Stimulated activated CD8-positive, alpha-beta memory T cell treated with anti-CD3 and anti-CD28 coated beads, Interleukin-7, amount 100 ng/mL, for 4 hours (primary cell): ENCODE measurements at regions not wholly inside any gene's neighbourhood (a gene's known extent, or its start where the extent isn't known, plus 50 kb on each side); places are given as distances from the start of the nearest gene placed in this dataset.

Experiments used
- DNase-seq, 2 donors: peaks; one replicate each; pipeline ENCODE4 v3.0.0-alpha.2; 2020; ENCODE audit warnings: low read depth in 2 of 2

DNA sequence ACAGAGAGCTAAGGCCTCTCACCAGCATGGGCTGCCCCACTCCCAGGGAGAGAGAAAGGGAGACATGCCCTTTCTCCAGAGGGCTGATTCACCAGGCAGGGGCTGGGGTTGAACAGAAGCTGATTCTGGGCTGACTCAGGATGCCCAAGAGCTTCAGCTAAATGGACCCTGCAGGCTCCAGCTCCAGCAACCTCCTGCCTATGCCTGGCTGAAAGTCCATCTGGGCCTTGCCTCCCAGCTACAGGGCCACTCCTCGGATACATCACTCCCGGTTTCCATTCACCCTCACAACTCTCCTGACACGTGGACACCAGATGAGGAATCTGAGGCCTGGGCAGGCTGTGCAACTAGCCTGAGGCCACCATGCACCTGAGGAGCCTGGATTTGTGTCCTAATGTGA, 215.5 kb downstream of the BUD13 start:
- no peak for DNase-seq

DNA sequence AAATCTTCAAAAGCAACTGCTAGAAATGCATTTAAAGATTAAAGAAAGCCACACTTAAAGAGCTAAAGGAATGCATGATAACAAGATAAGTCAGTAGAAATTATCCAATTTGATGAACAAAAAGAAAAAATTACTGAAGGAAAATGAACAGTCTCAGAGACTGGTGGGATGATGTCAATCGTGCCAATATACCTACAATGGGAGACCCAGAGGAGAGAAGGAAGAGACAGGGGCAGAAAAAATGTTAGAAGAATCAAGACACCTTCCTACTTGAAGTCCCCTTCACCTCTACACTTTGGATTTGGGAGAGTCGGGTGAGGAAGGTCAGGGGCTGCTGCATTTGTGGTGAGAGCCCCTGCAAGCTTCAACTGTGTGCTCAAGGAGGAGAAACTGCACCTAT, 216.3 kb downstream of the BUD13 start:
- DNase-seq = no peak

DNA sequence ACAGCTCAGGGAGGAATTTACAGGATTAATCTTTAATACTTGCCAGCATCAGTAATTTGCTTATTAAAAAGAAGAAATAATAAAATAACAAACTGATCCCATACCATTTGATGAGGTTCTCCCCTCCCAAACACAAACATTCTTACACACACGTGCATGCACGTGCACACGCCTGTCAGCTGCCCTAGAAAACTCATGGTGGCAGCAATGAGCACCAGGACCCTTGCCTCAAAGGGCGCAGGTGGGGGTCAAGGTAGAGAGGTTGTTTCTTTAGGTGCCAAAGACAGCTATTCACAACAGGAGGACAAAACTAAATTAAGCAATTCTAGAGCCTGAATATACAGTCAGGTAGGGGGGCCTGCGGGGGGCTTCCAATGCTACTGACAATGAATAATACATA, 219.3 kb downstream of the BUD13 start:
- DNase-seq = no peak

DNA sequence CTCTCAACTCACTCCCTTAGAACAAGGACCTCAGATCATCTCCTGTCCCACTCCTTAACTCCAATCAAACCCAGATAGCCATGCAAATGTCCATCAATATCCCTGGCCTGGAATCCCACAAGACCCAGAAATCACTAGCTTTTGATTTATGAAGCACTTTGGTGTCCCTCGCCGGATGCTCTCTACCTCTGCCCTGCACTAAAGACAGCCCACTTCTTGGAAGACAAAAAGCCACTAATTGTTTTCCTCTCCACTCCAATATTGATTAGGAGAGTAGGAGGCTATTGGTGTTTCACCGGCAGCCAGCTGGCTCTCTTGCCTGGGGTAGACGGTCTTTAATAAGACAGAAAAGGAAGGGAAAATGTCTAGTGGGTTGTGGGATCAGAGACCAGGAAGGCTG, 221.2 kb downstream of the BUD13 start:
- DNase-seq = no peak

DNA sequence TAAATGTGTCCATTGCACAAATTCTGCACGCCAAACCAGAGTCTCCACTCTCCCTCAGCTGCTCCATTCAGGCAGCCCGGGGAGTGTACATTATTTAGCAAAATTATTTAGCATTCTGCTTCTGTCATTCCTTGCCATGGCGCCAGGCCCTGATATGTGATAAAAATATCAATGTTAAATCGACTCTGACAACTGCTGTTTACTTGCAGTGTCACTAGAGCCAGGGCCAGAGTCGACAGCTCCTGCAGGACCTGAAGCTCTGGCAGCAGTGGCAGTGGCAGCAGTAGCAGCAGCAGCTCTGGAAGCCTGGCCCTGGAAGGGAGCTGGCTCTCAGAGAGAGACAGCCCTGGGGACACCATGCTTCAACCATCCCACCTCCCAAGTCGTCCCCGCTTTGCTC, 224.5 kb downstream of the BUD13 start:
- DNase-seq = no peak

DNA sequence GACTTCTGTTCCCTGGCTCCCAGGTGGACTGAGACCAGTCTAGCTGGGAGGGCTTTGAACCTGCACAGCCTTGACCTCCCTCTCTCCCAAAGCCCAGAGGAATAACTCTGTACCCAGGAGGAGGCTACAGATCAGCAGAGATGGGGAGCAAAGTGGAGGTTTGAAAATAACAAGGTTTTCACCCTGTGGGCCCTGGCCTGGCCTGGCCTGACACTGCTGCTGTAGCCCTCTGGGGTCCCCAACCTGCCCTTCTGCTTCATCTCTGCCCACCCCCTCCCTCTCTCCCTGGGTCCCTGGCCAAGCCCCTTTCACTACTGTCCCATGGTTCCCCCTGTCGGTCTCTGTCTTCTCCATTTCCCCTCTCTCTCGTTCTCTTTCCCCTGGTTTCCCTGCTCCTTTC, 225.2 kb downstream of the BUD13 start:
- DNase-seq = no peak

DNA sequence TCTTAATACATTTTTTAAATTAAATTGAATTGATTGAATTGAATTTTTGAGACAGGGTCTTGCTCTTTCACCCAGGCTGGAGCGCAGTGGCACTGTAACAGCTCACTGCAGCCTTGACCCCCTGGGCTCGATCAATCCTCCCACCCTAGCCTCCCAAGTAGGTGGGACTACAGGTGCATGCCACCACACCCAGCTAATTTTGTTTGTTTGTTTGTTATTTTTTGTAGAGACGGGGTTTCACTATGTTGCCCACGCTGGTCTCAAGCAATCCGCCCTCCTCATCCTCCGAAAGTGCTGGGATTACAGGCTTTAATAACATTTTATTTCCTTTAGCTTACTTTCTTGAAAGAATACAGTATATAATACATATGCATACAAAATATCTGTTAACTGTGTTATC, 226.9 kb downstream of the BUD13 start:
- no peak for DNase-seq

DNA sequence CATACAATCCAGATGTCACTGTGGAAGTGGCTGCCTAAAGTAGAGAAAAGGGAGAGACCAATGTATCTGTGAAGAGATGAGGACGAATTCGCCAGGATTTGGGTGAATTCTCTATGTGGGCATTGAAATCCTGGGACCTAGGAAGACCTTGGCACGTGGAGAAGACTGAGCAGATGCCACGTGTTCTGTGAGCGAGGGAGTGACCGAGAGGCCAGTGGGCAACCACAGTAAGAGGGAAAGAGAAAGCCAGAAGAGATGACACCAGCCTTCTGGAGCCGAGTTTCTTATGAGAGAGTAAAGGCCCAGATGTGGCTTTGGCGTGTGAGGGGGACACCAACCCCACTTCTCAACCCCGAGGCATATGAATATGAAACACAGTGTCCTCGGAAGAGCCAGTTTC, 228.1 kb downstream of the BUD13 start:
- DNase-seq = no peak

DNA sequence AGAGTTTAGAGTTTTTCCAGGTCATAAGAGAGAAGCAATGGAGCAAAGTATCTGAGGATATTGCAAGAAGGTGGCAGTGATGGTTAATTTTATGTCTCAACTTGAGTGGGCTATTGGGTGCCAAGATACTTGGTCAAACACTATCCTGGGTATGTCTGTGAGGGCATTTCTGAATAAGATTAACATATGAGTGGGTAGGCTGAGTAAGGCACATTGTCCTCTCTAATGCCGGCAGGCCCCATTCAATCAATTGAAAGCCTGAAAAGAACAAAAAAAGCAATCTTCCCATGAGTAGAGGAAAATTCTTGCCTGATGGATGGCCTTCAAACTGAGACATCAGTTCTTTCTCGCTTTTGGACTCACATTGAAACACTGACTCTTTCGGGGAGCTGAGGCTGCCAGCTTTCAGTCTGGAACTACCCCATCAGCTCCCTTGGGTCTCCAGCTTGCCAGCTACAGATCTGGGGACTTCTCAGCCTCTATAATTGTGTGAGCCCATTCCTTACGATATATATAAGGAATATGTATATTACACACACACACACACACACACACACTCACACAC, 228.8 kb downstream of the BUD13 start:
- no peak for DNase-seq

DNA sequence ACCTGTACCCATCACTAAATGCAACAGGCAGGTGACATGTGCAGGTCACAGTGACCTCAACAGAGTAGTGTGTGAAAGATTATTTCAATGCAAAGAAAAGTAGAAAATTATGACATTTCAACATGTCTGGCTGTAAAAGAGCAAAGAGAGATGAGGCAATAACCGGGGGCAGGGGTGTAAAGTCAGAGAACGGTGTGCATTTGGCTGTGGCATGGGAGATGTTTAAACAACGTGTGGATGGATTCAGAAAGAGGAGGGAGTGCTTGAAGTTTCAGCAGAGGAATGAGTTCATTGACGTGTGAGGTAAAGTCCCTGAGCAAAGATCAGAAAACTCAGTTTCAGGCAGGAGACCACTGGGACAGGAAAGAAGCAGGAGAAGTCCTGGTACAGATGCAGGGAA, 229.7 kb downstream of the BUD13 start:
- DNase-seq = no peak

DNA sequence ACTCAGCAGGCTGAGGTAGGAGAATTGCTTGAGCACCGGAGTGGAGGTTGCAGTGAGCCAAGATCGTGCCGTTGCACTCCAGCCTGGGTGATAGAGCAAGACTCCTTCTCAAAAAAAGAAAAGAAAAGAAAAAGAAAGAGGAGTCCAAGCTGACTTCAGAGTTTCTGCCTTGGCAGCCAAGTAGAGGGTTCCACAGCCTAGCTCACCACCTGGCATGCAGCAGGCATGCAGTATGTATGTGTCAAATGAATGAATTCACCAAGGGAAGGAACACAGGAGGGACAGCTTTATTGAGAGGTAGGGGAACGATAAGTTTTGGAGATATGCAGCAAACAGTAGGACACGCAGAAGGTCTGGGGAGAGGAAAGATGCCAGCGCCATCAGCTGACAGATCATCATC, 230.4 kb downstream of the BUD13 start:
- no peak for DNase-seq

DNA sequence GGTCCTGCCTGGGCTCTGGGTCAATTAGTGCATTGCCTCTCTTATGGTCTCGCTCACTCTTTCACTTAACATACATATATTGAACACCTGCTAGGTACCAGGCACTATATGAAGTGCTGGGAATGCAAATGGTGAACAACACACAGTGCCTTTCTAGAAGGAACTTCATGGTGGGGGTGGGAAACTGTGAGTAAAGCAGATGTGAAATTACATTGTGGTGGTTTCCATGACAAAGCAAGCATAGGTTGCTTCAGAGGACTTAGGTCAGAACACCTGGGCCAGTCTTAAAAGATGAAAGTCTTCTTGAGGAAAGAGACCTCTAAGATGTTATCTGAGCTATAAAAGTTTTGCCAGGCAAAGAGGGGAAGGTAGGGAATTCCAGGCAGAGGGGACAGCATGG, 231.3 kb downstream of the BUD13 start:
- no peak for DNase-seq

DNA sequence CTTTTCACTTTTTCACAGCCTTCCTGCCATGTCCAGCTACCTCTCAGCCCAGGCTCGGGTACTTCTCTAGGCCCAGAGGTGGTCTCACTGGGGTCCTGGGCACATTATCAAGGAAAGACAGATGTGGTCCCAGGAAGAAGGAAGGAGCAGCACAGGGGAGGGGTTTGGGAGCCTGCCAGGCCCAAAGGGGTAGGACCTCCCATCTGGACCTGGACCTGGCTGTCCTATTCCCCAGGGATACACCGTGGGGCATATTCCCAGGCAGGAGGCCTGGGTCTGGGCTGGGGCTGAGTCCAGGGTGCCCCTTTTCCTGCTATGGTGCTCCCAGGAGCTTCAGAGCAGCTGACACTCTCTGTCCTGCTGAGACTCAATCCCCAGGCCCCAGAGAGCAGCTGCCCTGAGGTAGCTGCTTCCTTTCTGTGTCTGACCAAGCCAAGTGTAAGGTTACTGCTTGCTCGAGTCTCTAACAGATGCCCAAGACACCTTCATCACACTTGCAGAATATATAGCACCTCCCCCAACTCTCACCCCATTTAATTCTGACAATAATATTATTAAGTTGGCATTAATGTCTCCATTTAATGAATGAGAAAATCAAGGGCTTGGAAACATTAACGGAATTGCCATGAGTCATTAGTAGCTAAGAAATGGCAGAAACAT, 232.0 kb downstream of the BUD13 start:
- DNase-seq = no peak

DNA sequence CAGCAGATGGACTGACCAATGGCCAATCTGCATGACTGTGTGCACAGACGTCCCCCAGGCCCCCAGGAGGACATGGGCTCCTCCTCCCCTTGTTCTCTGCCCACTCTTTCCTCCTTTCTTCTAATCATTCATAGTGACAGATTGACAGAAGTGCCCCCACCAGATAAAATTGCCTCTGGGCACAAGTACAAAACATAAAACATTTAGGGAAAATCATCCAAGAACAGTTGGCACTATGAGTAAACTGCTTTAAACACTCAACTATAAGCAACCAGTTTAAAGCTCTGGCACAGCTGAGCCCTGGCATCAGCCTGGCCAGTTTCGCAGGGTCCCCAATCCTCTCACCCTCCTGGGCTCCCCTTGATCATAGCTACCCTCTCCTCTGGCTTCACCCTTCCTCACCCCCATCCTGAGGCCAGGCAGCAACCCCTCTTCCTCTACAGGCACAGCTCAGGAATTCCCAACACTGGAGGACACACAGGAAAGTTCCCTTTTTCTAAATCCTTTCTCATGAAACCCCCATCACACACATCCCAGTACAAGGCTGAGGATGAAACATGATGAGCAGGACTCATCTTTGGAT, 232.9 kb downstream of the BUD13 start:
- no peak for DNase-seq

DNA sequence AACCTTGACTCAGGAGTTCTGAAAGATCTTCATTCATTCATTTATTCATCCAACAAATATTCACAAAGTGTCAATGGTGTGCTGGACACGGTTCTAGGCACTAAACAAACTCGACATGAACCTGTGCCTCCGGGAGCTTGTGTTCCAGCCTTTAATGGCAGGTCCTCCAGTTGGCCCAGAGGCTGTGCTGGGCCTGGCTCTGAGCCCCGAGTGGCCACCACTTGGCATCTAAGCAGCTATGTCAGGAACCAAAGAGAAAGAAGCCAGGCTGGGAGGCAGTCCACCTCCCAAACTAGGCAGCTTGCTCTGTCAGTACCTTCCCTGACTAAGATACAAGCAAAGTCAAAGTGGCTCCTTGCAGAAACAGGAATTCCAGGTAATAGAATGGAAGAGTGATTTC, 233.6 kb downstream of the BUD13 start:
- DNase-seq = no peak

DNA sequence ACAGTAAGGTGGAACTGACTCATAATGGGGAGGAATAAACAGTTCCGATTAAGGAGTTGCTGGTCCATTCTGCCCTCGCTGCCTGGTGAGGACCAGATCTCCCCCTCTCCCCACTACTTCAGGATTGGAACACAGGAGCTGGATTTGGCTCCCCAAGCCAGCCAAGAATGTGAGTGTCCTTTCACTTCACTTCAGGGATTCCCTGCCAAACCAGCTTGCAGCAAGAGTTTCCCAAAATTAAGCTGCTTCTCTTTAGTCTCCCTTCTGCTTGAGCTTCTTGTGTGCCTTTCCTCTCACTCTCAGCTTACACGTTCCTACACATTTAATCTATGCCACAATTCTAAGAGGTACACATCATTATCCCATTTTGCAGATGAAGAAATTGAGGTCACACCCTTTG, 234.1 kb downstream of the BUD13 start:
- no peak for DNase-seq

DNA sequence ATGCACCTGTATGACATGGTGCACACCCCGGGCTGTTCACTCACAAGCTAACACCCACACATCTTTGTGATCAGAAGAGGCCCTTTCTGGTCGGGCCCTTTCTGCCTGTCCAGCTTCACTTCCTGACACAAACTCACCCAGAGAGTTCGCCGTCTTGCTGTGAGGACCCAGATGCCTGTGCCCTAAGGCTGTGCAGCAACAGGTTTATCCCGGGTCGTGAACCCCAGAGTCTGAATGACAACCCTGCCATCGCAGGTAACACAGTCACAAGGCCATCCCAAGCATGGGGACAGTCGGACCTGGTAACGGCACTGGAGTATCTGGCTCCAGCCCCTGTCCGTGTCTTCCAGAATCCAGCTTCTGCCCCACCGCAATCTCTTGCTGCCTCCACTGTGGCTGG, 235.1 kb downstream of the BUD13 start:
- no peak for DNase-seq

DNA sequence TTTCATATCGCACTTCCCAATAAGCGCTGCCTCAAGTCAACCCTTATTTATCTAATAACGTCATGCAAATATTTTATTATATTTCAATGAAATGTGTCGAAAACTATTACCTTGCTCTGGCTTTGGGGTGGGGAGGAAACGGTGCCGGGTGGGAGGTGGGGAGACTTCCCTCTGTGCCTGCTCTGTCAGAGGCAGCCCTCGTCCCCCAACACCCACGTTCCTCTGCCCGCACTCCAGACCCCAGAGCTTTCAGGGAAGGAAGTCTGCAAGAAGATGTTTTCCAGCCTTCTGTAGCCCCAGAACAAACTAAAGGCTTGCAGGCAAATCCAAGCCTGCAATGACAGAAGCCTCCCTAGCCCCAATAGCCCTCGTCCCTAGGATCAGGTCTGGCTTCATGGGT, 235.7 kb downstream of the BUD13 start:
- DNase-seq = no peak

DNA sequence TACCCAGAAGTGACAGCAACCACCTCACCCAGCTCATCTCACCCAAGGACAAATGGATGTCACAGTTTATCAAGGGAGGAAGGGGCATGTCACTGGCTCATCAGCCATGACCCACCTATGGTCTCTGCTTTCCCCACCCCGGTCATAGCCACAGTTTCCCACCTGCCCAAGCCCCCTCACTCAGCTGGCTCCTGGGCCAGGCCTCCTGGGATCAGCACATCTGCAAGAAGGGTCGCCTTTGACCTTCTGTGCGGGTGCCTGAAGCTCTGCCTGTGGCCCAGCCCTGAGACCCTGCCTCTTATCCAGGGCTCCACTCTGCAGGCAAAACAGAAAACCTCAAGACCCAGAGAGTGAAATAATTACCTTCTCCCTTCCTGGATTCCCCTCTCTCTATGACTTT, 236.4 kb downstream of the BUD13 start:
- DNase-seq = no peak

DNA sequence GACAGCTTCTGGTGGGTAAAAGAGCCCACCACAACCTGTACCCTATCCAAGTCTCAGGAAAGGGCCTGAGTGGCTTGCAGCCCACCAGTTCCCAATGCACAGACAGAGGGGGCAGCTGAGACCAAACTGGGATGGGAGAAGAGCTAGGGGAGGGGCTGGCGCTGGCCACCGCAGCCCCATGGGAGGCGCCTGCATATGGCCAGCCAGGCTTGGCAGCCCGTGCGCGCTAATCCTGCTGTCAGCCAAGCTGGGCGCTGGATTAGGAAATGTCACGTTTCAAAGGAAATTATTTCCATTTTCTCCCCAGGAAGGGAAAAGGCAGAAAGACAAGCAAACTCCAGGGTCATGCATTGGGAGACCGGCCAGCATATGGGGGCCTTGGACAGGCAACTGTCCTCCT, 236.8 kb downstream of the BUD13 start:
- no peak for DNase-seq

DNA sequence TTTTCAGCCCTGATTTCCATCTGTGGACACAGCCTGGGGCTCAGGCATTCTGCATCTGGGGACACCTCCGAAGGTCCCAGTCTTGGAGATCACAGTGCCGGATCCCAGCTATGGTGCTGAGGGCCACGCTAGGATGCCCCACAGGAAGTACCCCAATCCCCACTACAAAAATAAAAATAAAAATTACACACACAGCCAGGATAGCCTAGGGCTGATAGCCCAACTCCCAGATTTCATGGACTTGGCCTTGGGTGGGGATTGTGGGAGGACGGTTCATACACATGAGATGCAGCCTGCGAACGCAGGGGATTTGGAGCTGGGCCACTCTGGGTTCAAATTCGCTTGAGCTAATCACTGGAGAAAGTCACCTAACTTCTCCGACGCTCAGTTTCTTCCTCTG, 237.7 kb downstream of the BUD13 start:
- no peak for DNase-seq

DNA sequence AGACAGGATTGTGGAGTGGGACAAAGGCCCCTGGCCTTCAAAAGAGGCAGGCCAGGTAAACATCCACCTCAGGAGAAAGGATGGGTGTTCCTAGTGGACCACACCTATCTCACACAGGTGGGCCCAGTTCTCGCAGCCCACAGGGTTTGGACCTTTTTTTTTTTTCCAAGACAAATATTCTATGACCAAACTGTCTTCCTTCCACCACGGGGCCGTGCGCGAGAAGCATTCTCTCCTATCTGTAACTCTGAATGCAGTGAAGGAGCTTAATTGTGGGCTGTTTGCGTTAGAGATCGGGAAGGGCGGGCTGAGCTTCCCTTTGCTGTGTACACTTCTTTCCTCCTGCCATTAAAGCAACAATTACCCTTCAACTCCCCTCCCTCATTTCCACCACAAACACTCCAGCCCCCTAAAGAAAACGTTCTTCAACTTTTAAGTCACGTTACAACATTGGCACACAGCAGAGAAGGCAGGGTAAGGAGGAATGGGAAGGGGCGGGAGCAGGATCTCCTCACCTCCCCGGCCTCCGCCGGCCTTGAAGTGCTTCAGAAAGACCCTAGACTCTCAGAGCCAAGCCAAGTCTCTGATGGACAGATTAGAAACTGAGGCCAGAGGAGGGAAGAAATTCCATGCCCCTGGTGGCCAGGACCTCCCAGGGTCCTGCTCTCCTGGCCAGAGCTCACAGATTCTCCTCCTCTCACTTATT, 238.4 kb downstream of the BUD13 start:
- DNase-seq = no peak

DNA sequence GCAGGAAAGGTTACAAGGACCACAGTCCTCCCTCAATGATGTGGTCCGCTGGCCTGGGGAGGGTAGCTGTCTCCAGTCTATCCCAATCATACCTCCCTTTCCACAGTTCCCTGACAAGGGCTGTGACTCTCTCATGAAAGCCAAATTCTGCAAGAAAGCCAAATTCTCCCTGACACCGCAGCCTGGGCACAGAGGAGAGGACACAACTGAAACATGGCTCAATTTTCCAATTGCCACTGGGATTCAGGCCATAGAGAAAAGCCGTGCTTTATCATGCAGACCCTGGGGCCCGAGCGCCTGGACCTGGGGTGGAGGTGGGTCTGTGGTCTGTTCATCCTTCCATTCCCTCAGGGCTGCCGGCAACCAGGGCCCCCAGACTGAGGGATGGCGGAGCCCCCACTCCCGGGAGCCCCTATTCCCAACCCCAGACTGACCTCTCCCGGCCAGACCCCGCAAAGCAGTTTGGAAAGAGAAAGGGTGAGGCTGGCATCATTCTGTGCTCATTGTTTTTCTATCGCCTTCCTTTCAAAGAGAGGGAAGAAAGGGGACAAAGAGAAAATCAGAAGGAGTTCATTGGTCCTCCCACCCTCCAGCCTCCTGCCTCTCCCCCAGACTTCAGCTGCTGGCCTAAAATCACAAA, 239.5 kb downstream of the BUD13 start:
- DNase-seq = no peak
